ENCODE measurements at regions not wholly inside any gene's neighbourhood (a gene's known extent, or its start where the extent isn't known, plus 50 kb on each side); places are given as distances from the start of the nearest gene placed in this dataset.

GRCh38 chr3:103189941-103190340 lies 755.1 kb downstream of the ZPLD1 start:
- TF ChIP-seq KDM5A (IDR thresholded peaks at IDR 0.05) (no peak), CTCF (IDR thresholded peaks at IDR 0.05) (no peak), E2F6 (IDR thresholded peaks at IDR 0.05; ENCODE audit: borderline replicate concordance, low read depth) (no peak)

Data from A549 (cell line).